ENCODE measurements at regions not wholly inside any gene's neighbourhood (a gene's known extent, or its start where the extent isn't known, plus 50 kb on each side); places are given as distances from the start of the nearest gene placed in this dataset.

DNA sequence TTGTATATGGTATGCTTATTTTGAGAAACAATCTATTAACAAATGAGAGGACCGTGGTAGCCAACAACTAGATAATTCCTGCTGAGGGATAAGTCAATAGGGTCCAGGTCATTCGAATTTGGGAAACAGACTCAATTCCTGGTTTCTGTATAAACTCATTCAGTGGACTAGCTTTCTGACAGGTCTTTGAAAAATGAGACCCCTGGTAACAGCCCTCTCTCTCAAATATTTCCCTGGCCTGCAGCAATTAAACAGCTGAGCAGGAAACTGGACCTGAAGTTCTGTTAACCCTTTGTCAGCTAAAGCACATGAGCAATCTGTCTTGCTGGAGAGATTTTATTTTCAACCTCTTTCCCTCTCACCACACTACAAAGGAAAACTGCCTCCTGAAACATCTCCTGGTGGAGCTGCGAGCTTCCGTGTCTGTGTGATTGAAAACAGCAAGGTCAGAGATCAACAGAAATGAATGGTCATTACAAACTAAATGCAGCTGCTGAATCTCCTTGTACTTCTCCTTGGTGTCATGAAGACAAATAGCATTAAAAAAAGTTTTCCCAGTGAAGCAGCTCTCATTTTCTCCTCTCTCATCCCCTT lies 70.3 kb upstream of the CCDC85A start:
- TF ChIP-seq, protein P1, sequence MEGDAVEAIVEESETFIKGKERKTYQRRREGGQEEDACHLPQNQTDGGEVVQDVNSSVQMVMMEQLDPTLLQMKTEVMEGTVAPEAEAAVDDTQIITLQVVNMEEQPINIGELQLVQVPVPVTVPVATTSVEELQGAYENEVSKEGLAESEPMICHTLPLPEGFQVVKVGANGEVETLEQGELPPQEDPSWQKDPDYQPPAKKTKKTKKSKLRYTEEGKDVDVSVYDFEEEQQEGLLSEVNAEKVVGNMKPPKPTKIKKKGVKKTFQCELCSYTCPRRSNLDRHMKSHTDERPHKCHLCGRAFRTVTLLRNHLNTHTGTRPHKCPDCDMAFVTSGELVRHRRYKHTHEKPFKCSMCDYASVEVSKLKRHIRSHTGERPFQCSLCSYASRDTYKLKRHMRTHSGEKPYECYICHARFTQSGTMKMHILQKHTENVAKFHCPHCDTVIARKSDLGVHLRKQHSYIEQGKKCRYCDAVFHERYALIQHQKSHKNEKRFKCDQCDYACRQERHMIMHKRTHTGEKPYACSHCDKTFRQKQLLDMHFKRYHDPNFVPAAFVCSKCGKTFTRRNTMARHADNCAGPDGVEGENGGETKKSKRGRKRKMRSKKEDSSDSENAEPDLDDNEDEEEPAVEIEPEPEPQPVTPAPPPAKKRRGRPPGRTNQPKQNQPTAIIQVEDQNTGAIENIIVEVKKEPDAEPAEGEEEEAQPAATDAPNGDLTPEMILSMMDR (IDR thresholded peaks at IDR 0.05) = no peak
- no peak for TF ChIP-seq POLR2A (IDR thresholded peaks at IDR 0.05)

Measured in Peyer's patch (tissue), 4 donors.